HEK293T (cell line): ENCODE measurements at regions not wholly inside any gene's neighbourhood (a gene's known extent, or its start where the extent isn't known, plus 50 kb on each side); places are given as distances from the start of the nearest gene placed in this dataset.
"Not testable (repeated sequence)": the region's sequence is repeated elsewhere in the genome, so short reads cannot be mapped to it uniquely, and the experiment has no call there.

Source experiments
- CTCF ChIA-PET: fragments of 350-600 bp; formaldehyde crosslinking; extraction: SDS; loops from one replicate; lab custom pipeline; 2021; ENCODE audit warnings: antibody characterized with exemption, inconsistent platforms; lab: Yijun Ruan, JAX
- POLR2A ChIA-PET: fragments of 350-600 bp; formaldehyde crosslinking; extraction: SDS; loops from one replicate; lab custom pipeline; 2020; ENCODE audit warnings: antibody characterized with exemption, inconsistent platforms; lab: Yijun Ruan, JAX
- DNase-seq: peaks from one replicate; pipeline ENCODE4 v3.0.0; 2012; ENCODE audit warnings: mixed read lengths; ENCODE audit errors: extremely low spot score
- ARNT ChIP-seq: fragments of 450-650 bp; IDR thresholded peaks from 2 replicates; pipeline ENCODE4 v1.6.1; 2017; ENCODE audit warnings: mild to moderate bottlenecking
- BHLHE40 ChIP-seq: fragments of 450-650 bp; IDR thresholded peaks from 2 replicates; pipeline ENCODE4 v1.6.1; 2016; ENCODE audit warnings: mild to moderate bottlenecking, moderate library complexity, borderline replicate concordance
- CTBP1 ChIP-seq: fragments of 450-650 bp; IDR thresholded peaks from 2 replicates; pipeline ENCODE4 v1.6.1; 2016; ENCODE audit warnings: borderline replicate concordance
- ELF4 ChIP-seq: fragments of 450-650 bp; IDR thresholded peaks from 2 replicates; pipeline ENCODE4 v1.6.1; 2017; ENCODE audit warnings: antibody characterized with exemption
- FOXA1 ChIP-seq: fragments of 450-650 bp; IDR thresholded peaks from 2 replicates; pipeline ENCODE4 v1.6.1; 2016; ENCODE audit warnings: mild to moderate bottlenecking
- FOXK2 ChIP-seq: fragments of 450-650 bp; IDR thresholded peaks from 2 replicates; pipeline ENCODE4 v1.6.1; 2016; ENCODE audit warnings: mild to moderate bottlenecking
- FOXM1 ChIP-seq: fragments of 450-650 bp; IDR thresholded peaks from 2 replicates; pipeline ENCODE4 v1.6.1; 2017; ENCODE audit warnings: mild to moderate bottlenecking, borderline replicate concordance
- HDGF ChIP-seq: fragments of 450-650 bp; IDR thresholded peaks from 2 replicates; pipeline ENCODE4 v1.6.1; 2017; ENCODE audit warnings: antibody characterized with exemption, borderline replicate concordance
- L3MBTL2 ChIP-seq: fragments of 450-650 bp; conservative IDR thresholded peaks from 2 replicates; pipeline ENCODE4 v1.6.1; 2016; ENCODE audit warnings: mild to moderate bottlenecking
- LEF1 ChIP-seq: fragments of 450-650 bp; IDR thresholded peaks from 2 replicates; pipeline ENCODE4 v1.6.1; 2017; ENCODE audit warnings: mild to moderate bottlenecking, borderline replicate concordance
- NFRKB ChIP-seq: fragments of 450-650 bp; IDR thresholded peaks from 2 replicates; pipeline ENCODE4 v1.6.1; 2016; ENCODE audit warnings: mild to moderate bottlenecking, moderate library complexity
- PKNOX1 ChIP-seq: fragments of 450-650 bp; IDR thresholded peaks from 2 replicates; pipeline ENCODE4 v1.6.1; 2016
- SP1 ChIP-seq: fragments of 450-650 bp; IDR thresholded peaks from 2 replicates; pipeline ENCODE4 v1.6.1; 2017
- SUZ12 ChIP-seq: fragments of 450-650 bp; IDR thresholded peaks from 2 replicates; pipeline ENCODE4 v1.6.1; 2016; ENCODE audit warnings: mild to moderate bottlenecking
- TARDBP ChIP-seq: fragments of 450-650 bp; IDR thresholded peaks from 2 replicates; pipeline ENCODE4 v1.6.1; 2016
- ZNF384 ChIP-seq: fragments of 450-650 bp; IDR thresholded peaks from 2 replicates; pipeline ENCODE4 v1.6.1; 2016

- TF ChIP-seq FOXK2 (no peak), ARNT (no peak), HDGF (no peak), CTBP1 (no peak), SUZ12 (no peak), PKNOX1 (no peak), ELF4 (no peak)
- POLR2A ChIA-PET = no interaction called here
- CTCF ChIA-PET = interaction anchor here (1.2 kb wide), 1 partner anchor 8 kb away, joined by 3 read pairs; no protein-coding TSS in a partner anchor
- DNase-seq = no peak
These were observed 95.0 kb upstream of the TBX5 start for GRCh38 chr12:114500775-114501473.

- DNase-seq = no peak
- TF ChIP-seq BHLHE40 = no peak
- TF ChIP-seq ZNF384 = no peak
- TF ChIP-seq L3MBTL2 = no peak
- CTCF ChIA-PET = interaction anchor here (0.6 to 1.2 kb wide), 2 partner anchors 9 to 30 kb away, joined by 3 read pairs; no protein-coding TSS in a partner anchor
- POLR2A ChIA-PET = no interaction called here
These were observed 94.2 kb upstream of the TBX5 start for GRCh38 chr12:114500131-114500530.

- no peak for DNase-seq
- ChIA-PET POLR2A (no interaction called here), CTCF (interaction anchor here (0.6 to 1.0 kb wide), 3 partner anchors 10 to 532 kb away, joined by 3 to 6 read pairs (median 3); no protein-coding TSS in a partner anchor)
- TF ChIP-seq LEF1 = no peak
- TF ChIP-seq CTBP1 = no peak
- no peak for TF ChIP-seq BHLHE40
- TF ChIP-seq L3MBTL2 = no peak
- no peak for TF ChIP-seq ZNF384
- TF ChIP-seq ELF4 = no peak
- no peak for TF ChIP-seq FOXK2
- no peak for TF ChIP-seq HDGF
- no peak for TF ChIP-seq SUZ12
- TF ChIP-seq SP1 = no peak
- TF ChIP-seq ARNT = no peak
- TF ChIP-seq NFRKB = no peak
These were observed 93.4 kb upstream of the TBX5 start for GRCh38 chr12:114499338-114499737.

GRCh38 chr12:114491916-114492315, 86.0 kb upstream of the TBX5 start:
- DNase-seq = no peak
- CTCF ChIA-PET = no interaction called here
- POLR2A ChIA-PET = no interaction called here
- no peak for TF ChIP-seq HDGF
- TF ChIP-seq FOXK2 = no peak
- no peak for TF ChIP-seq TARDBP
- no peak for TF ChIP-seq L3MBTL2
- no peak for TF ChIP-seq SP1
- no peak for TF ChIP-seq FOXA1
- no peak for TF ChIP-seq LEF1
- TF ChIP-seq SUZ12 = no peak
- no peak for TF ChIP-seq CTBP1
- no peak for TF ChIP-seq PKNOX1
- no peak for TF ChIP-seq FOXM1
- TF ChIP-seq ELF4 = no peak
- no peak for TF ChIP-seq ARNT
- TF ChIP-seq ZNF384 = no peak
- no peak for TF ChIP-seq NFRKB
- TF ChIP-seq BHLHE40 = no peak

GRCh38 chr12:114484822-114485459, 79.0 kb upstream of the TBX5 start:
- DNase-seq, CTCF ChIA-PET, POLR2A ChIA-PET: not testable (repeated sequence)

GRCh38 chr12:114483996-114484395, 78.1 kb upstream of the TBX5 start:
- DNase-seq = no peak
- ChIA-PET POLR2A (interaction anchor here (0.7 kb wide), 1 partner anchor 316 kb away, joined by 3 read pairs; no protein-coding TSS in a partner anchor), CTCF (no interaction called here)
- TF ChIP-seq FOXM1 = no peak
- no peak for TF ChIP-seq ZNF384
- TF ChIP-seq ELF4 = no peak
- TF ChIP-seq CTBP1 = no peak
- TF ChIP-seq L3MBTL2 = no peak
- TF ChIP-seq HDGF = no peak
- no peak for TF ChIP-seq TARDBP
- no peak for TF ChIP-seq PKNOX1
- TF ChIP-seq ARNT = no peak
- no peak for TF ChIP-seq LEF1
- no peak for TF ChIP-seq FOXK2

GRCh38 chr12:114481200-114481535, 75.2 kb upstream of the TBX5 start:
- CTCF ChIA-PET = interaction anchor here (0.7 to 1.2 kb wide), 3 partner anchors 31 to 314 kb away, joined by 3 to 4 read pairs (median 4); no protein-coding TSS in a partner anchor
- POLR2A ChIA-PET = no interaction called here
- TF ChIP-seq TARDBP (no peak), L3MBTL2 (no peak), HDGF (no peak), LEF1 (no peak)
- no peak for DNase-seq
